ENCODE measurements at regions not wholly inside any gene's neighbourhood (a gene's known extent, or its start where the extent isn't known, plus 50 kb on each side); places are given as distances from the start of the nearest gene placed in this dataset.

DNA sequence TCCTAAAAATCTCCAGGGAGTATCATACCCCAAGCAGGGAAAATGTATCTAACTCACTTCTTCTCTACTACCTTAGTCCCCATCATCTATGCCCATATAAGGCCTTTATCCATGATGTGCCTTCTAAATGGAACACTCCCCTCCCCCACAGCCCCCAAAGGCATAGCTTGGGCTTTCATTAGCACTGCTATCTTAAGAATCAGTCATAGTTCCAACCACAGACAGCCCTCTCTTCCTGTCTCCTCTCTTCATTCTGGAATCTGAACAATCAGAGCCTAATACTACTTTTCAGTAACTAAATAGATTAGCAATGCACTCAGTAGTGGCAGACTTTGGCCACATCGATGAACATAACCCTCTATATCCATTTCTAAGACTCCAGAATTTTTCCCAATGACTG, 313.2 kb upstream of the DKK2 start:
- Histone ChIP-seq H3K9ac (ENCODE audit: low read length) (no peak overlapping the region), H3K4me1 (ENCODE audit: control insufficient read depth in 2 of 2, insufficient read depth in 2 of 2, low read length in 2 of 2) (no peaks in the 10 kb centered on the region), H3K4me3 (ENCODE audit: control extremely low read depth in 1 of 5, extremely low read depth in 1 of 5, insufficient read depth in 1 of 5, low read depth in 2 of 5, low read length in 4 of 5) (no peak overlapping the region), H4K20me1 (ENCODE audit: control insufficient read depth, insufficient read depth, low read length, poor library complexity, severe bottlenecking) (no peaks in the 10 kb centered on the region), H3K36me3 (replicated peaks in 1 of 2; ENCODE audit: control extremely low read depth in 1 of 2, control insufficient read depth in 1 of 2, extremely low read depth in 1 of 2, insufficient read depth in 2 of 2, low read length in 1 of 2) (no peaks in the 10 kb centered on the region), H3K4me2 (replicated peaks; ENCODE audit: low read depth, low read length, poor library complexity, severe bottlenecking) (no peak overlapping the region), H3K79me2 (ENCODE audit: control insufficient read depth, insufficient read depth, low read length) (no peaks in the 10 kb centered on the region), H3K27me3 (replicated peaks in 1 of 4; ENCODE audit: control extremely low read depth in 1 of 4, control insufficient read depth in 3 of 4, insufficient read depth in 4 of 4, low read length in 3 of 4) (no peaks in the 10 kb centered on the region), H3K27ac (ENCODE audit: low read length in 2 of 2) (no peak overlapping the region), H2AFZ (ENCODE audit: insufficient read depth, low read depth, low read length, poor library complexity, severe bottlenecking) (no peak overlapping the region), H3K9me3 (ENCODE audit: control extremely low read depth in 1 of 3, control insufficient read depth in 2 of 3, insufficient read depth in 1 of 3, low read length in 2 of 3) (peaks cover 0 to 3% (median 0%) of the 10 kb centered on the region in 3 donors)
- intact Hi-C loops (cut with micrococcal nuclease), result no loop called here
- ChIA-PET POLR2A (no interaction called here), CTCF (no interaction called here)
- H3K27ac Mint-ChIP-seq, result no peak overlapping the region
- no peaks in the 10 kb centered on the region for H3K27me3 Mint-ChIP-seq
- WGBS (ENCODE audit: insufficient coverage), result 44% methylated on average over 1 of the region's 1 CpG
- no peaks in the 10 kb centered on the region for H3K9me3 Mint-ChIP-seq (ENCODE audit: insufficient read depth)
- no peak for TF ChIP-seq EZH2 (IDR thresholded peaks at IDR 0.05; ENCODE audit: borderline replicate concordance, insufficient read depth, low read depth, low read length, poor library complexity, severe bottlenecking)
- no peak for TF ChIP-seq CTCF (IDR thresholded peaks at IDR 0.05)
- H3K4me3 Mint-ChIP-seq, result no peak overlapping the region
- no peaks in the 10 kb centered on the region for H3K4me1 Mint-ChIP-seq
- no peak for ATAC-seq (ENCODE audit: low read depth)
- no peak for DNase-seq

GRCh38 chr4:107348188-107349050, 312.3 kb upstream of the DKK2 start:
- ChIA-PET CTCF (no interaction called here), POLR2A (interaction anchor here (0.5 kb wide), 1 partner anchor 829 kb away, joined by 3 read pairs; no protein-coding TSS in a partner anchor)
- Histone ChIP-seq H3K9me3 (ENCODE audit: control extremely low read depth in 1 of 3, control insufficient read depth in 2 of 3, insufficient read depth in 1 of 3, low read length in 2 of 3) (no peaks in the 10 kb centered on the region), H2AFZ (ENCODE audit: insufficient read depth, low read depth, low read length, poor library complexity, severe bottlenecking) (no peak overlapping the region), H3K27me3 (replicated peaks in 1 of 4; ENCODE audit: control extremely low read depth in 1 of 4, control insufficient read depth in 3 of 4, insufficient read depth in 4 of 4, low read length in 3 of 4) (no peaks in the 10 kb centered on the region), H3K4me1 (ENCODE audit: control insufficient read depth in 2 of 2, insufficient read depth in 2 of 2, low read length in 2 of 2) (no peaks in the 10 kb centered on the region), H3K79me2 (ENCODE audit: control insufficient read depth, insufficient read depth, low read length) (no peaks in the 10 kb centered on the region), H3K27ac (ENCODE audit: low read length in 2 of 2) (no peak overlapping the region), H3K9ac (ENCODE audit: low read length) (no peak overlapping the region), H3K4me3 (ENCODE audit: control extremely low read depth in 1 of 5, extremely low read depth in 1 of 5, insufficient read depth in 1 of 5, low read depth in 2 of 5, low read length in 4 of 5) (no peak overlapping the region), H3K36me3 (replicated peaks in 1 of 2; ENCODE audit: control extremely low read depth in 1 of 2, control insufficient read depth in 1 of 2, extremely low read depth in 1 of 2, insufficient read depth in 2 of 2, low read length in 1 of 2) (no peaks in the 10 kb centered on the region), H3K4me2 (replicated peaks; ENCODE audit: low read depth, low read length, poor library complexity, severe bottlenecking) (no peak overlapping the region), H4K20me1 (ENCODE audit: control insufficient read depth, insufficient read depth, low read length, poor library complexity, severe bottlenecking) (no peaks in the 10 kb centered on the region)
- no peaks in the 10 kb centered on the region for H3K27me3 Mint-ChIP-seq
- intact Hi-C loops (cut with micrococcal nuclease), result no loop called here
- H3K9me3 Mint-ChIP-seq (ENCODE audit: insufficient read depth), result no peaks in the 10 kb centered on the region
- no peaks in the 10 kb centered on the region for H3K4me1 Mint-ChIP-seq
- H3K27ac Mint-ChIP-seq, result no peak overlapping the region
- TF ChIP-seq CTCF (IDR thresholded peaks at IDR 0.05), result no peak
- H3K4me3 Mint-ChIP-seq, result no peak overlapping the region
- ATAC-seq (ENCODE audit: low read depth) (no peak), DNase-seq (no peak)
- WGBS (ENCODE audit: insufficient coverage), result 88% methylated on average over 2 of the region's 6 CpGs

Data from B cell (primary cell).